Lung (tissue), 11 donors: ENCODE measurements at regions not wholly inside any gene's neighbourhood (a gene's known extent, or its start where the extent isn't known, plus 50 kb on each side); places are given as distances from the start of the nearest gene placed in this dataset.

Source experiments
- ATAC-seq: fragments of 200-7000 bp; cut with Tn5 transposase; one replicate; pipeline ENCODE4 v1.9.1; 2020; ENCODE audit warnings: moderate number of reproducible peaks; ENCODE audit not compliant: insufficient read depth, low FRiP score
- DNase-seq, 3 donors: peaks; one replicate each; pipeline ENCODE4 v3.0.0-alpha.2; 2013 to 2017
- H3K27ac ChIP-seq, 2 donors: one replicate each; pipeline ENCODE4 v1.5.1; 2013; ENCODE audit warnings: mild to moderate bottlenecking in 2 of 2, moderate library complexity in 2 of 2, control low read depth in 1 of 2, inconsistent platforms in 1 of 2, low read depth in 1 of 2, low read length in 1 of 2
- H3K27me3 ChIP-seq, 3 donors: one replicate each; pipeline ENCODE4 v1.5.1; 2013; ENCODE audit warnings: low read length in 2 of 3; ENCODE audit not compliant: control insufficient read depth in 3 of 3, insufficient read depth in 3 of 3
- H3K36me3 ChIP-seq, 4 donors: one replicate each; pipeline ENCODE4 v1.5.1; 2013; ENCODE audit warnings: low read length in 4 of 4, mild to moderate bottlenecking in 1 of 4, moderate library complexity in 1 of 4; ENCODE audit not compliant: control insufficient read depth in 4 of 4, insufficient read depth in 4 of 4
- H3K4me1 ChIP-seq, 5 donors: one replicate each; pipeline ENCODE4 v1.5.1; 2013; ENCODE audit warnings: low read length in 5 of 5, mild to moderate bottlenecking in 2 of 5, moderate library complexity in 1 of 5; ENCODE audit not compliant: control insufficient read depth in 5 of 5, insufficient read depth in 5 of 5
- H3K4me3 ChIP-seq: one replicate; pipeline ENCODE4 v1.5.1; 2013; ENCODE audit warnings: mild to moderate bottlenecking, control low read depth, moderate library complexity
- H3K9ac ChIP-seq, 2 donors: one replicate each; pipeline ENCODE4 v1.5.1; 2013; ENCODE audit warnings: low read length in 2 of 2, control low read depth in 1 of 2; ENCODE audit not compliant: insufficient read depth in 1 of 2
- H3K9me3 ChIP-seq, 4 donors: one replicate each; pipeline ENCODE4 v1.5.1; 2013; ENCODE audit warnings: low read length in 3 of 4, mild to moderate bottlenecking in 1 of 4, moderate library complexity in 1 of 4; ENCODE audit not compliant: control insufficient read depth in 4 of 4, insufficient read depth in 3 of 4
- CTCF ChIP-seq: IDR thresholded peaks from 2 replicates; pipeline ENCODE4 v1.5.1; 2012; ENCODE audit warnings: mild to moderate bottlenecking; ENCODE audit errors: control extremely low read depth, extremely low read depth
- WGBS, 2 donors: extraction: QIAGEN DNeasy Blood & Tissue Kit; methylation state at CpG; one replicate each; pipeline ENCODE4 v1.1.7; 2013; 5-methylcytosine and 5-hydroxymethylcytosine counted together
- donor health status: control.
- donor health status: control.
- donor health status: Bipolar disorder and iron deficiency.
- donor health status: healthy.
- donor health status: DM: yes; HTN: yes; CAD: no.

DNA sequence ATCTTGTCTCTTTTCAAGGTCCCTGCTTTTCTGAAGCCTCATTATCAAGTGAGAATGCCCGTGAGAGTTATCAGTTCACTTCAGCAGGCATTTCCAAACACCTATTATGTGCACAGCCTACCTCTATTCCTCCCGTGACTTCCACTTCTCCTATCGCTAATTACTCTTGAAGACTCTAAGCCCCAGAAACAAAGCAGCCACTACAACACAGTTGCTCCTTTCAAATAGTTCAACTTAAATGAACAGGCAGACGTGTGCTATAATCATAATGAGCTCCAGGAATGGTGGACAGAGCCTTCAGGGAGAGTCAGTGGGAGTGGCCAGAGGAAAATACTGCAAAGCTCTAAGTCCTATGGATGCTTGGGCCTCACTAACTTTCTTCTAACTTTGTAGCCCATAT is 159.0 kb downstream of the RDH14 start:
- no peak for DNase-seq
- H3K27me3 ChIP-seq: no peaks in the 10 kb centered on the region
- H3K36me3 ChIP-seq: no peaks in the 10 kb centered on the region
- H3K9ac ChIP-seq: no peak overlapping the region
- no peak for ATAC-seq
- H3K4me1 ChIP-seq: peaks cover 0 to 9% (median 0%) of the 10 kb centered on the region in 5 donors
- no peak overlapping the region for H3K27ac ChIP-seq
- WGBS, 2 donors: 74 to 76% methylated on average over 4 of the region's 4 CpGs
- H3K4me3 ChIP-seq: no peak overlapping the region
- H3K9me3 ChIP-seq: no peaks in the 10 kb centered on the region
- TF ChIP-seq CTCF: no peak

DNA sequence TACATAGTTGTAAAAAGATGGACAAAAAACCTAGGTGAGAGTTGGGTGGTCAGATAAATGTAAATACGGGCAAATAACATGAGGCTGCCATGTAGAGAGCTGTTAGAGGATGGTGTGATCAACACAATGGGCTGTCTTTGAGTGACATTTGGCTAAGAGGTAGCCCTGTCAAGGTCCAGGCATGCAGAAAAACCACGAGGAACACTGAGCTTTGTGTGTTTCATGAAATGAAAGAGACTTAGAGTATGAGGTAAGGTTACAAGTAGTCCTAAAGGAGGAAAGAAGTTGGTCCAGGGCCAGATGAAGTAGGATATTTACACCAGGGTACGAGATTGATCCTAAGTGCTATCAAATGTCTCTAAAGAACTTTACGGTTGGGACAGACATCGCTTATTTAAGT is 160.9 kb downstream of the RDH14 start:
- 87 to 88% methylated on average over 5 of the region's 5 CpGs for WGBS, 2 donors
- TF ChIP-seq CTCF: no peak
- H3K36me3 ChIP-seq: no peaks in the 10 kb centered on the region
- DNase-seq (no peak), ATAC-seq (no peak)
- no peaks in the 10 kb centered on the region for H3K9me3 ChIP-seq
- H3K27me3 ChIP-seq: no peaks in the 10 kb centered on the region
- no peak overlapping the region for H3K4me3 ChIP-seq
- peaks cover 0 to 9% (median 0%) of the 10 kb centered on the region in 5 donors for H3K4me1 ChIP-seq
- no peak overlapping the region for H3K9ac ChIP-seq
- H3K27ac ChIP-seq: no peak overlapping the region

DNA sequence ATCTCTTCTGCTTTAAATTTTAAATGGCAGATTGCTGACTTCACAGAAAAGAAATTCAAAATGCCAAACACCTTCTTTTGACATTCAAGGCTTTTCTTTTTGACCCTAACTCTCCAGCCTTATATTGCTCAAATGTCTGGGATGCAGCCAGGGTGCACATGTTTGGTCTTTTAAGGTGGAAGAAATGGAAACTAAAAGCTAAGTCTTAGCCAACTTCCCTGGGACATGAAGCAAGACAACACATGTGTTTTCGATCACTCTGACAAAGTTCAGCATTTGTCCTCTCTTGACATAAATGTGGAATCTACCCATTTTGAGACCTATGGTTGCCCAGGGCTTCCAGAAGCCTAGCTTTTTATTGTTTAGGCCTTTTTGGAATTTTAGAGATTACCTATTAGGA is 161.6 kb downstream of the RDH14 start:
- Histone ChIP-seq H3K4me3 (no peak overlapping the region), H3K9ac (no peak overlapping the region), H3K27me3 (no peaks in the 10 kb centered on the region), H3K9me3 (no peaks in the 10 kb centered on the region), H3K4me1 (peaks cover 0 to 5% (median 0%) of the 10 kb centered on the region in 5 donors), H3K36me3 (no peaks in the 10 kb centered on the region), H3K27ac (no peak overlapping the region)
- 89 to 97% methylated on average over 1 of the region's 1 CpG for WGBS, 2 donors
- ATAC-seq: no peak
- no peak for DNase-seq
- no peak for TF ChIP-seq CTCF

GRCh38 chr2:18396329-18397010 is 164.0 kb downstream of the RDH14 start:
- Histone ChIP-seq H3K9me3 (no peaks in the 10 kb centered on the region), H3K4me3 (no peak overlapping the region), H3K9ac (no peak overlapping the region), H3K36me3 (no peaks in the 10 kb centered on the region), H3K27me3 (no peaks in the 10 kb centered on the region), H3K4me1 (peaks cover 0 to 1% (median 0%) of the 10 kb centered on the region in 5 donors), H3K27ac (no peak overlapping the region)
- no peak for TF ChIP-seq CTCF
- WGBS, 2 donors: 54 to 62% methylated on average over 9 of the region's 9 CpGs
- ATAC-seq: no peak
- no peak for DNase-seq
